ENCODE measurements at regions not wholly inside any gene's neighbourhood (a gene's known extent, or its start where the extent isn't known, plus 50 kb on each side); places are given as distances from the start of the nearest gene placed in this dataset.

GRCh38 chr6:1035401-1035800, 276.5 kb upstream of the FOXQ1 start:
- TF ChIP-seq EZH2 (IDR thresholded peaks at IDR 0.05), result no peak
- TF ChIP-seq EZH2phosphoT487 (IDR thresholded peaks at IDR 0.05), result no peak
- no peak for TF ChIP-seq CTCF (IDR thresholded peaks at IDR 0.05)
- Histone ChIP-seq H3K4me1 (no peaks in the 10 kb centered on the region), H3K27me3 (no peaks in the 10 kb centered on the region), H2AFZ (replicated peaks) (no peak overlapping the region), H3K4me2 (no peak overlapping the region), H3K27ac (no peak overlapping the region), H3K36me3 (no peaks in the 10 kb centered on the region), H4K20me1 (ENCODE audit: low read depth) (no peaks in the 10 kb centered on the region), H3K9ac (no peak overlapping the region), H3K9me3 (ENCODE audit: low read depth) (no peaks in the 10 kb centered on the region), H3K79me2 (ENCODE audit: low read depth) (no peaks in the 10 kb centered on the region), H3K4me3 (no peak overlapping the region), H3F3A (ENCODE audit: low read depth) (no peaks in the 10 kb centered on the region)
- Mint-ChIP-seq H3K4me1 (peaks cover 9% of the 10 kb centered on the region), H3K36me3 (no peaks in the 10 kb centered on the region), H3K27ac (no peak overlapping the region), H3K4me3 (no peak overlapping the region), H3K27me3 (ENCODE audit: insufficient read depth, low read depth) (no peaks in the 10 kb centered on the region), H3K9me3 (peaks cover 8% of the 10 kb centered on the region)
- no peak for DNase-seq (ENCODE audit: low spot score)

DNA sequence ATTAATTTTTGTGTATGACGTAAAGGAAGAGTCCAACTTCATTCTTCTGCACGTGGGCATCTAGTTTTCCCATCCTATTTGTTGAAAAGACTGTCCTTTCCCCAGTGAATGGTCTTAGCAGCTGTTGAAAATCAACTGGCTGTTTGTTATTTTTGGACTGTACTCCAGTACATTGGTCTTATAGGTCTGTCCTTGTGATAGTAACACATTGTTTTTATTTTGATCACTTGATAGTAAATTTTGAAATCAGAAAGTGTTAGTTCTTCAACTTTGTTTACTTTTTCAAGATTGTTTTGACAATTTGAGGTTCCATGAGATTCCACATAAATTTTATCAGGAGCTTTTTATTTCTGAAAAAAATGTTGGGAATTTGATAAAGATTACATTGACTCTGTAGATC, 280.2 kb upstream of the FOXQ1 start:
- H3K4me1 ChIP-seq, result no peaks in the 10 kb centered on the region
- Mint-ChIP-seq H3K27ac (no peak overlapping the region), H3K4me3 (no peak overlapping the region), H3K9me3 (peaks cover 26% of the 10 kb centered on the region), H3K36me3 (no peaks in the 10 kb centered on the region), H3K27me3 (ENCODE audit: insufficient read depth, low read depth) (no peaks in the 10 kb centered on the region), H3K4me1 (peaks cover 16% of the 10 kb centered on the region)
- H3K9ac ChIP-seq, result no peak overlapping the region
- H3K9me3 ChIP-seq (ENCODE audit: low read depth), result no peaks in the 10 kb centered on the region
- peaks cover 7% of the 10 kb centered on the region for H3K27me3 ChIP-seq
- H3K4me3 ChIP-seq, result no peak overlapping the region
- TF ChIP-seq CTCF (IDR thresholded peaks at IDR 0.05) (no peak), EZH2phosphoT487 (IDR thresholded peaks at IDR 0.05) (no peak), EZH2 (IDR thresholded peaks at IDR 0.05) (no peak)
- no peak overlapping the region for H3K4me2 ChIP-seq
- H2AFZ ChIP-seq (replicated peaks), result no peak overlapping the region
- H3F3A ChIP-seq (ENCODE audit: low read depth), result no peaks in the 10 kb centered on the region
- no peak for DNase-seq (ENCODE audit: low spot score)
- no peaks in the 10 kb centered on the region for H4K20me1 ChIP-seq (ENCODE audit: low read depth)
- no peak overlapping the region for H3K27ac ChIP-seq
- H3K79me2 ChIP-seq (ENCODE audit: low read depth), result no peaks in the 10 kb centered on the region
- no peaks in the 10 kb centered on the region for H3K36me3 ChIP-seq

GRCh38 chr6:1029141-1029540, 282.8 kb upstream of the FOXQ1 start:
- peaks cover 2% of the 10 kb centered on the region for H3K27me3 Mint-ChIP-seq (ENCODE audit: insufficient read depth, low read depth)

More at GRCh38 chr6:1029141-1029540, 282.8 kb upstream of the FOXQ1 start:
- Mint-ChIP-seq H3K36me3 (no peaks in the 10 kb centered on the region), H3K4me3 (no peak overlapping the region), H3K4me1 (peaks cover 36% of the 10 kb centered on the region), H3K27ac (no peak overlapping the region), H3K9me3 (peaks cover 32% of the 10 kb centered on the region)
- Histone ChIP-seq H3K9ac (no peak overlapping the region), H3K9me3 (ENCODE audit: low read depth) (no peaks in the 10 kb centered on the region), H3K36me3 (no peaks in the 10 kb centered on the region), H3K4me3 (no peak overlapping the region), H3K27me3 (peaks cover 7% of the 10 kb centered on the region), H2AFZ (replicated peaks) (no peak overlapping the region), H3K4me2 (no peak overlapping the region), H3K79me2 (ENCODE audit: low read depth) (no peaks in the 10 kb centered on the region), H3F3A (ENCODE audit: low read depth) (no peaks in the 10 kb centered on the region), H3K27ac (no peak overlapping the region), H4K20me1 (ENCODE audit: low read depth) (no peaks in the 10 kb centered on the region), H3K4me1 (no peaks in the 10 kb centered on the region)
- DNase-seq (ENCODE audit: low spot score), result no peak
- TF ChIP-seq EZH2phosphoT487 (IDR thresholded peaks at IDR 0.05) (no peak), EZH2 (IDR thresholded peaks at IDR 0.05) (no peak), CTCF (IDR thresholded peaks at IDR 0.05) (no peak)
